Neural progenitor cell (in vitro differentiated cells): ENCODE measurements at regions not wholly inside any gene's neighbourhood (a gene's known extent, or its start where the extent isn't known, plus 50 kb on each side); places are given as distances from the start of the nearest gene placed in this dataset.

ENCODE experiments used
- DNase-seq: peaks from one replicate; pipeline ENCODE4 v3.0.0-alpha.2; 2016; ENCODE audit warnings: low spot score
- H2AFZ ChIP-seq: fragments of 200-600 bp; sonication (generic); replicated peaks from 2 replicates; pipeline ENCODE4 v1.6.1; 2016; ENCODE audit warnings: antibody characterized with exemption
- H3F3A ChIP-seq: fragments of 200-600 bp; sonication (generic); 2 replicates; pipeline ENCODE4 v1.6.1; 2016; ENCODE audit warnings: antibody characterized with exemption, low read depth
- H3K27ac ChIP-seq: fragments of 200-600 bp; sonication (generic); 2 replicates; pipeline ENCODE4 v1.5.1; 2016; ENCODE audit warnings: mild to moderate bottlenecking
- H3K27me3 ChIP-seq: fragments of 200-600 bp; sonication (generic); 2 replicates; pipeline ENCODE4 v1.6.1; 2016; ENCODE audit warnings: mild to moderate bottlenecking, moderate library complexity
- H3K36me3 ChIP-seq: fragments of 200-600 bp; sonication (generic); 2 replicates; pipeline ENCODE4 v1.5.1; 2016
- H3K4me1 ChIP-seq: fragments of 200-600 bp; sonication (generic); 2 replicates; pipeline ENCODE4 v1.6.1; 2016; ENCODE audit warnings: mixed run types
- H3K4me2 ChIP-seq: fragments of 200-600 bp; sonication (generic); 2 replicates; pipeline ENCODE4 v1.6.1; 2016
- H3K4me3 ChIP-seq: fragments of 200-600 bp; sonication (generic); 2 replicates; pipeline ENCODE4 v1.5.1; 2016
- H3K79me2 ChIP-seq: fragments of 200-600 bp; sonication (generic); 2 replicates; pipeline ENCODE4 v1.6.1; 2016; ENCODE audit warnings: low read depth
- H3K9ac ChIP-seq: fragments of 200-600 bp; sonication (generic); 2 replicates; pipeline ENCODE4 v1.6.1; 2016
- H3K9me3 ChIP-seq: fragments of 200-600 bp; sonication (generic); 2 replicates; pipeline ENCODE4 v1.5.1; 2016; ENCODE audit warnings: low read depth
- H4K20me1 ChIP-seq: fragments of 200-600 bp; sonication (generic); 2 replicates; pipeline ENCODE4 v1.6.1; 2016; ENCODE audit warnings: low read depth
- H3K27ac Mint-ChIP-seq: 3 replicates; pipeline ENCODE4 v1.8.0; 2021; ENCODE audit warnings: mixed read lengths
- H3K27me3 Mint-ChIP-seq: 2 replicates; pipeline ENCODE4 v1.8.0; 2022; ENCODE audit warnings: low read depth, mild to moderate bottlenecking, inconsistent platforms, moderate library complexity, mixed read lengths; ENCODE audit not compliant: insufficient read depth
- H3K36me3 Mint-ChIP-seq: 3 replicates; pipeline ENCODE4 v1.8.0; 2021; ENCODE audit warnings: mixed read lengths
- H3K4me1 Mint-ChIP-seq: 3 replicates; pipeline ENCODE4 v1.8.0; 2021; ENCODE audit warnings: mixed read lengths
- H3K4me3 Mint-ChIP-seq: 3 replicates; pipeline ENCODE4 v1.8.0; 2021; ENCODE audit warnings: mild to moderate bottlenecking, moderate library complexity, mixed read lengths
- H3K9me3 Mint-ChIP-seq: 3 replicates; pipeline ENCODE4 v1.8.0; 2020; ENCODE audit warnings: mixed read lengths
- CTCF ChIP-seq: fragments of 200-600 bp; sonication (generic); IDR thresholded peaks from 2 replicates; pipeline ENCODE4 v1.5.1; 2017; ENCODE audit warnings: antibody characterized with exemption, mild to moderate bottlenecking
- EZH2 ChIP-seq: fragments of 200-600 bp; sonication (generic); IDR thresholded peaks from 2 replicates; pipeline ENCODE4 v1.6.1; 2017; ENCODE audit warnings: antibody characterized with exemption, mild to moderate bottlenecking, moderate library complexity
- EZH2phosphoT487 ChIP-seq: fragments of 200-600 bp; sonication (generic); IDR thresholded peaks from 2 replicates; pipeline ENCODE4 v1.6.1; 2017; ENCODE audit warnings: antibody characterized with exemption

- Mint-ChIP-seq H3K4me1 (peaks cover 16% of the 10 kb centered on the region), H3K36me3 (no peaks in the 10 kb centered on the region), H3K27ac (no peak overlapping the region), H3K9me3 (no peaks in the 10 kb centered on the region), H3K4me3 (no peak overlapping the region), H3K27me3 (peaks cover 8% of the 10 kb centered on the region)
- H3K79me2 ChIP-seq, result no peaks in the 10 kb centered on the region
- TF ChIP-seq EZH2phosphoT487 (no peak), EZH2 (no peak), CTCF (no peak)
- no peaks in the 10 kb centered on the region for H3K27me3 ChIP-seq
- no peaks in the 10 kb centered on the region for H3K36me3 ChIP-seq
- H3K9ac ChIP-seq, result no peak overlapping the region
- H2AFZ ChIP-seq, result no peak overlapping the region
- no peak overlapping the region for H3K4me3 ChIP-seq
- H3K4me1 ChIP-seq, result peaks cover 4% of the 10 kb centered on the region
- no peak for DNase-seq
- H4K20me1 ChIP-seq, result no peaks in the 10 kb centered on the region
- no peak overlapping the region for H3K4me2 ChIP-seq
- H3F3A ChIP-seq, result no peaks in the 10 kb centered on the region
- no peaks in the 10 kb centered on the region for H3K9me3 ChIP-seq
- no peak overlapping the region for H3K27ac ChIP-seq
Measured at GRCh38 chr20:24111858-24112257, 123.3 kb upstream of the GGTLC1 start.

GRCh38 chr20:24109537-24109936 lies 121.0 kb upstream of the GGTLC1 start:
- no peaks in the 10 kb centered on the region for H3K4me1 ChIP-seq
- no peak for TF ChIP-seq CTCF
- no peak for TF ChIP-seq EZH2phosphoT487
- no peak for TF ChIP-seq EZH2
- no peaks in the 10 kb centered on the region for H3K9me3 ChIP-seq
- H3K4me3 ChIP-seq, result no peak overlapping the region
- H3K27me3 ChIP-seq, result no peaks in the 10 kb centered on the region
- no peak for DNase-seq
- H3K36me3 Mint-ChIP-seq, result no peaks in the 10 kb centered on the region
- H3K9me3 Mint-ChIP-seq, result no peaks in the 10 kb centered on the region
- H3K27ac ChIP-seq, result no peak overlapping the region
- no peak overlapping the region for H3K4me3 Mint-ChIP-seq
- no peaks in the 10 kb centered on the region for H3F3A ChIP-seq
- H3K9ac ChIP-seq, result no peak overlapping the region
- H3K27me3 Mint-ChIP-seq, result peaks cover 3% of the 10 kb centered on the region
- peaks cover 8% of the 10 kb centered on the region for H3K4me1 Mint-ChIP-seq
- no peaks in the 10 kb centered on the region for H3K79me2 ChIP-seq
- no peak overlapping the region for H3K27ac Mint-ChIP-seq
- no peaks in the 10 kb centered on the region for H4K20me1 ChIP-seq
- no peak overlapping the region for H3K4me2 ChIP-seq
- no peak overlapping the region for H2AFZ ChIP-seq
- no peaks in the 10 kb centered on the region for H3K36me3 ChIP-seq

- Histone ChIP-seq H3K79me2 (no peaks in the 10 kb centered on the region), H3F3A (no peaks in the 10 kb centered on the region), H4K20me1 (no peaks in the 10 kb centered on the region), H3K4me2 (no peak overlapping the region), H3K27me3 (no peaks in the 10 kb centered on the region), H3K4me3 (no peak overlapping the region), H3K27ac (no peak overlapping the region), H3K36me3 (no peaks in the 10 kb centered on the region), H3K9ac (no peak overlapping the region), H3K9me3 (no peaks in the 10 kb centered on the region), H2AFZ (no peak overlapping the region), H3K4me1 (no peaks in the 10 kb centered on the region)
- H3K36me3 Mint-ChIP-seq, result no peaks in the 10 kb centered on the region
- TF ChIP-seq EZH2phosphoT487, result no peak
- TF ChIP-seq EZH2, result no peak
- TF ChIP-seq CTCF, result no peak
- no peaks in the 10 kb centered on the region for H3K9me3 Mint-ChIP-seq
- H3K4me1 Mint-ChIP-seq, result peaks cover 8% of the 10 kb centered on the region
- no peak overlapping the region for H3K4me3 Mint-ChIP-seq
- DNase-seq, result no peak
- H3K27ac Mint-ChIP-seq, result no peak overlapping the region
- peaks cover 3% of the 10 kb centered on the region for H3K27me3 Mint-ChIP-seq
Measured at GRCh38 chr20:24109008-24109407, 120.4 kb upstream of the GGTLC1 start.

GRCh38 chr20:24108581-24108980 lies 120.0 kb upstream of the GGTLC1 start:
- Histone ChIP-seq H3K79me2 (no peaks in the 10 kb centered on the region), H3K27me3 (no peaks in the 10 kb centered on the region), H3K36me3 (no peaks in the 10 kb centered on the region), H3F3A (no peaks in the 10 kb centered on the region), H3K9me3 (no peaks in the 10 kb centered on the region), H3K4me1 (no peaks in the 10 kb centered on the region), H3K4me3 (no peak overlapping the region), H3K4me2 (no peak overlapping the region), H4K20me1 (no peaks in the 10 kb centered on the region), H3K27ac (no peak overlapping the region), H3K9ac (no peak overlapping the region), H2AFZ (no peak overlapping the region)
- no peak for DNase-seq
- Mint-ChIP-seq H3K9me3 (no peaks in the 10 kb centered on the region), H3K4me3 (no peak overlapping the region), H3K36me3 (no peaks in the 10 kb centered on the region), H3K27ac (no peak overlapping the region), H3K27me3 (peaks cover 3% of the 10 kb centered on the region), H3K4me1 (peaks cover 8% of the 10 kb centered on the region)
- TF ChIP-seq EZH2phosphoT487, result no peak
- no peak for TF ChIP-seq CTCF
- no peak for TF ChIP-seq EZH2
